ENCODE measurements at regions not wholly inside any gene's neighbourhood (a gene's known extent, or its start where the extent isn't known, plus 50 kb on each side); places are given as distances from the start of the nearest gene placed in this dataset.
"Not testable (repeated sequence)": the region's sequence is repeated elsewhere in the genome, so short reads cannot be mapped to it uniquely, and the experiment has no call there.

- Histone ChIP-seq H3K9ac (peak overlapping the region; percentile 63), H3K4me3 (ENCODE audit: low read depth in 2 of 2, low read length in 1 of 2) (peak overlapping the region; percentile 65 to 69), H2AFZ (ENCODE audit: low read depth) (peak overlapping the region; percentile 68; the same call in 1 of the 2 replicates), H3K4me2 (peak overlapping the region; percentile 67), H3K27ac (ENCODE audit: low read depth in 2 of 2, low read length in 1 of 2) (peak overlapping the region; percentile 42 to 81)
- H3K9me2 ChIP-seq; H3K79me2 ChIP-seq (ENCODE audit: insufficient read depth); H4K20me1 ChIP-seq (ENCODE audit: insufficient read depth); CTCF ChIA-PET; H3K4me1 ChIP-seq (ENCODE audit: control insufficient read depth in 1 of 2, insufficient read depth in 2 of 2, low read depth in 1 of 2, low read length in 1 of 2); POLR2A ChIA-PET; H3K27me3 ChIP-seq (ENCODE audit: insufficient read depth); H3K36me3 ChIP-seq (replicated peaks in 1 of 2; ENCODE audit: control insufficient read depth in 1 of 2, insufficient read depth in 2 of 2, low read length in 1 of 2); H3K9me3 ChIP-seq; H3F3A ChIP-seq (replicated peaks; ENCODE audit: insufficient read depth): not testable (repeated sequence)
- 0% methylated on average over 17 of the region's 62 CpGs for WGBS (ENCODE audit: low lambda C conversion rate)
- peak; percentile 60 for DNase-seq
- TF ChIP-seq FOXJ3 (CRISPR knock-in tag; IDR thresholded peaks at IDR 0.05): peak; percentile 41; the same call in 1 of the 2 replicates
- peak; percentile 62; the same call in 1 of the 2 replicates for TF ChIP-seq TAF1 (IDR thresholded peaks at IDR 0.05; ENCODE audit: borderline replicate concordance, low read depth, low read length)
- TF ChIP-seq GABPA (IDR thresholded peaks at IDR 0.05; ENCODE audit: low read depth): peak; percentile 77
- 0 out of 2 replicates have a peak, but pooled peaks have one; percentile 21 for TF ChIP-seq MXI1 (IDR thresholded peaks at IDR 0.05; ENCODE audit: low read depth, low read length)
Observed at GRCh38 chr10:46786518-46787320, 124.5 kb upstream of the PTPN20 start.

GRCh38 chr10:46787321-46787615, 124.0 kb upstream of the PTPN20 start:
- WGBS (ENCODE audit: low lambda C conversion rate): 7% methylated on average over 5 of the region's 6 CpGs
- Histone ChIP-seq H3K79me2 (ENCODE audit: insufficient read depth) (no peaks in the 10 kb centered on the region), H3K9ac (peak overlapping the region; percentile 63), H3F3A (replicated peaks; ENCODE audit: insufficient read depth) (no peaks in the 10 kb centered on the region), H3K9me2 (no peaks in the 10 kb centered on the region), H3K4me1 (ENCODE audit: control insufficient read depth in 1 of 2, insufficient read depth in 2 of 2, low read depth in 1 of 2, low read length in 1 of 2) (no peaks in the 10 kb centered on the region), H3K4me3 (ENCODE audit: low read depth in 2 of 2, low read length in 1 of 2) (peak overlapping the region; percentile 65 to 69), H2AFZ (ENCODE audit: low read depth) (peak overlapping the region; percentile 68; the same call in 1 of the 2 replicates), H3K36me3 (replicated peaks in 1 of 2; ENCODE audit: control insufficient read depth in 1 of 2, insufficient read depth in 2 of 2, low read length in 1 of 2) (no peaks in the 10 kb centered on the region), H3K27me3 (ENCODE audit: insufficient read depth) (no peaks in the 10 kb centered on the region), H3K27ac (ENCODE audit: low read depth in 2 of 2, low read length in 1 of 2) (peak overlapping the region; percentile 22 to 42; a peak in 3 of 4 replicates), H3K9me3 (no peaks in the 10 kb centered on the region), H3K4me2 (peak overlapping the region; percentile 67), H4K20me1 (ENCODE audit: insufficient read depth) (no peaks in the 10 kb centered on the region)
- ChIA-PET CTCF (no interaction called here), POLR2A (no interaction called here)
- peak; percentile 21 for DNase-seq
- peak; percentile 31; the same call in 1 of the 2 replicates for TF ChIP-seq CTCF (IDR thresholded peaks at IDR 0.05)
- TF ChIP-seq IRF3 (IDR thresholded peaks at IDR 0.05; ENCODE audit: low read depth, low read length): no peak
- TF ChIP-seq USF2 (IDR thresholded peaks at IDR 0.05; ENCODE audit: borderline replicate concordance, low read depth, low read length): no peak
- no peak for TF ChIP-seq USF1 (IDR thresholded peaks at IDR 0.05; ENCODE audit: borderline replicate concordance, low read depth)
- TF ChIP-seq MXI1 (IDR thresholded peaks at IDR 0.05; ENCODE audit: low read depth, low read length): no peak
- no peak for TF ChIP-seq FOXM1 (IDR thresholded peaks at IDR 0.05; ENCODE audit: low read depth)
- TF ChIP-seq JUND (IDR thresholded peaks at IDR 0.05): no peak
- TF ChIP-seq FOSL2 (IDR thresholded peaks at IDR 0.05; ENCODE audit: borderline replicate concordance, low read depth): no peak
- no peak for TF ChIP-seq RXRA (IDR thresholded peaks at IDR 0.05; ENCODE audit: borderline replicate concordance, low read depth)
- no peak for TF ChIP-seq GABPA (IDR thresholded peaks at IDR 0.05; ENCODE audit: low read depth)
- TF ChIP-seq SMC3 (IDR thresholded peaks at IDR 0.05; ENCODE audit: low read depth, low read length): peak; percentile 4; the same call in 1 of the 2 replicates
- no peak for TF ChIP-seq REST (IDR thresholded peaks at IDR 0.05; ENCODE audit: low read depth, low read length)
- TF ChIP-seq RCOR1 (IDR thresholded peaks at IDR 0.05; ENCODE audit: low read length): no peak
- no peak for TF ChIP-seq FOXJ3 (CRISPR knock-in tag; IDR thresholded peaks at IDR 0.05)
- no peak for TF ChIP-seq GATA2 (CRISPR knock-in tag; IDR thresholded peaks at IDR 0.05)
- TF ChIP-seq SIN3A (IDR thresholded peaks at IDR 0.05; ENCODE audit: borderline replicate concordance, low read depth, low read length): no peak
- TF ChIP-seq MAX (IDR thresholded peaks at IDR 0.05; ENCODE audit: low read depth): no peak
